HL-60 (cell line): ENCODE measurements at regions not wholly inside any gene's neighbourhood (a gene's known extent, or its start where the extent isn't known, plus 50 kb on each side); places are given as distances from the start of the nearest gene placed in this dataset.

ENCODE experiments used
- DNase-seq, 2 experiments: peaks; one replicate each; pipeline ENCODE4 v3.0.0-alpha.2; 2010 to 2020; ENCODE audit warnings: low read depth in 1 of 2, low spot score in 1 of 2
- H3K27ac ChIP-seq: fragments of 250-450 bp; sonication (Bioruptor Pico); replicated peaks from 2 replicates; pipeline ENCODE4 v1.5.1; 2020; ENCODE audit warnings: mild to moderate bottlenecking, moderate library complexity
- H3K27me3 ChIP-seq: fragments of 250-450 bp; sonication (Bioruptor Pico); 2 replicates; pipeline ENCODE4 v1.5.1; 2021; ENCODE audit warnings: mild to moderate bottlenecking, moderate library complexity; ENCODE audit not compliant: insufficient read depth, poor library complexity, severe bottlenecking
- H3K4me3 ChIP-seq: replicated peaks from 2 replicates; pipeline ENCODE4 v1.5.1; 2011; ENCODE audit warnings: mild to moderate bottlenecking, control low read depth, low read length; ENCODE audit not compliant: insufficient read depth
- GABPA ChIP-seq: IDR thresholded peaks from 2 replicates; pipeline ENCODE4 v1.6.1; 2012; ENCODE audit warnings: low read depth
- POLR2AphosphoS5 ChIP-seq: IDR thresholded peaks from 2 replicates; pipeline ENCODE4 v1.6.1; 2012; ENCODE audit warnings: low read depth
- SPI1 ChIP-seq: IDR thresholded peaks from 2 replicates; pipeline ENCODE4 v1.6.1; 2012; ENCODE audit warnings: low read depth, mild to moderate bottlenecking, borderline replicate concordance
- TF ChIP-seq, protein P1 (sequence below): IDR thresholded peaks from 2 replicates; pipeline ENCODE4 v1.6.1; 2012; ENCODE audit warnings: low read depth; ENCODE audit not compliant: insufficient replicate concordance
- TF ChIP-seq, protein P2 (sequence below): IDR thresholded peaks from one replicate; pipeline ENCODE4 v1.5.1; 2011; ENCODE audit warnings: low read length, control low read depth, inconsistent platforms; ENCODE audit not compliant: insufficient read depth

DNA sequence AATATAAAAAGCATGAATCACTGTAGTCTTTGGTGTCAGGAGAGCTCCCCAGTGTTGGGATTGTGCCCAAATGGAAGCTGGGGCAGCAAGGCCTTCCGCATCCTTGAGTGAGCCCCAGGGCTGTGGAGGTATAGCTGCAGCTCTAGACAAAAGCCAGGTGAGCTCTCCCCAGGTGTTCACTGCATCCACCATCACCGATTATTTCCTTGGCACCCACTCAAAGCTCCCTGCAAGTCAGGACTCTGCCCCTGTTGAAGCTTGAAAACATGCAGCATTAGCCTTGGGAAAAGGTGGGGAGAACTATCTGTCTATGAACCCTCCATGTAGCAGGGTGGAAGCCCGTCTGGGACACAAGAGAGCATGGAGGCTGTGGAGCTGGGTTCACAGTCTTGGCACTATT is 228.8 kb downstream of the BMP7 start:
- no peak for TF ChIP-seq SPI1
- TF ChIP-seq POLR2AphosphoS5: no peak
- TF ChIP-seq, protein P1, sequence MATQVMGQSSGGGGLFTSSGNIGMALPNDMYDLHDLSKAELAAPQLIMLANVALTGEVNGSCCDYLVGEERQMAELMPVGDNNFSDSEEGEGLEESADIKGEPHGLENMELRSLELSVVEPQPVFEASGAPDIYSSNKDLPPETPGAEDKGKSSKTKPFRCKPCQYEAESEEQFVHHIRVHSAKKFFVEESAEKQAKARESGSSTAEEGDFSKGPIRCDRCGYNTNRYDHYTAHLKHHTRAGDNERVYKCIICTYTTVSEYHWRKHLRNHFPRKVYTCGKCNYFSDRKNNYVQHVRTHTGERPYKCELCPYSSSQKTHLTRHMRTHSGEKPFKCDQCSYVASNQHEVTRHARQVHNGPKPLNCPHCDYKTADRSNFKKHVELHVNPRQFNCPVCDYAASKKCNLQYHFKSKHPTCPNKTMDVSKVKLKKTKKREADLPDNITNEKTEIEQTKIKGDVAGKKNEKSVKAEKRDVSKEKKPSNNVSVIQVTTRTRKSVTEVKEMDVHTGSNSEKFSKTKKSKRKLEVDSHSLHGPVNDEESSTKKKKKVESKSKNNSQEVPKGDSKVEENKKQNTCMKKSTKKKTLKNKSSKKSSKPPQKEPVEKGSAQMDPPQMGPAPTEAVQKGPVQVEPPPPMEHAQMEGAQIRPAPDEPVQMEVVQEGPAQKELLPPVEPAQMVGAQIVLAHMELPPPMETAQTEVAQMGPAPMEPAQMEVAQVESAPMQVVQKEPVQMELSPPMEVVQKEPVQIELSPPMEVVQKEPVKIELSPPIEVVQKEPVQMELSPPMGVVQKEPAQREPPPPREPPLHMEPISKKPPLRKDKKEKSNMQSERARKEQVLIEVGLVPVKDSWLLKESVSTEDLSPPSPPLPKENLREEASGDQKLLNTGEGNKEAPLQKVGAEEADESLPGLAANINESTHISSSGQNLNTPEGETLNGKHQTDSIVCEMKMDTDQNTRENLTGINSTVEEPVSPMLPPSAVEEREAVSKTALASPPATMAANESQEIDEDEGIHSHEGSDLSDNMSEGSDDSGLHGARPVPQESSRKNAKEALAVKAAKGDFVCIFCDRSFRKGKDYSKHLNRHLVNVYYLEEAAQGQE: no peak
- TF ChIP-seq GABPA: no peak
- TF ChIP-seq, protein P2, sequence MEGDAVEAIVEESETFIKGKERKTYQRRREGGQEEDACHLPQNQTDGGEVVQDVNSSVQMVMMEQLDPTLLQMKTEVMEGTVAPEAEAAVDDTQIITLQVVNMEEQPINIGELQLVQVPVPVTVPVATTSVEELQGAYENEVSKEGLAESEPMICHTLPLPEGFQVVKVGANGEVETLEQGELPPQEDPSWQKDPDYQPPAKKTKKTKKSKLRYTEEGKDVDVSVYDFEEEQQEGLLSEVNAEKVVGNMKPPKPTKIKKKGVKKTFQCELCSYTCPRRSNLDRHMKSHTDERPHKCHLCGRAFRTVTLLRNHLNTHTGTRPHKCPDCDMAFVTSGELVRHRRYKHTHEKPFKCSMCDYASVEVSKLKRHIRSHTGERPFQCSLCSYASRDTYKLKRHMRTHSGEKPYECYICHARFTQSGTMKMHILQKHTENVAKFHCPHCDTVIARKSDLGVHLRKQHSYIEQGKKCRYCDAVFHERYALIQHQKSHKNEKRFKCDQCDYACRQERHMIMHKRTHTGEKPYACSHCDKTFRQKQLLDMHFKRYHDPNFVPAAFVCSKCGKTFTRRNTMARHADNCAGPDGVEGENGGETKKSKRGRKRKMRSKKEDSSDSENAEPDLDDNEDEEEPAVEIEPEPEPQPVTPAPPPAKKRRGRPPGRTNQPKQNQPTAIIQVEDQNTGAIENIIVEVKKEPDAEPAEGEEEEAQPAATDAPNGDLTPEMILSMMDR: no peak
- Histone ChIP-seq H3K4me3 (no peak overlapping the region), H3K27ac (no peak overlapping the region), H3K27me3 (no peaks in the 10 kb centered on the region)
- DNase-seq: no peak

DNA sequence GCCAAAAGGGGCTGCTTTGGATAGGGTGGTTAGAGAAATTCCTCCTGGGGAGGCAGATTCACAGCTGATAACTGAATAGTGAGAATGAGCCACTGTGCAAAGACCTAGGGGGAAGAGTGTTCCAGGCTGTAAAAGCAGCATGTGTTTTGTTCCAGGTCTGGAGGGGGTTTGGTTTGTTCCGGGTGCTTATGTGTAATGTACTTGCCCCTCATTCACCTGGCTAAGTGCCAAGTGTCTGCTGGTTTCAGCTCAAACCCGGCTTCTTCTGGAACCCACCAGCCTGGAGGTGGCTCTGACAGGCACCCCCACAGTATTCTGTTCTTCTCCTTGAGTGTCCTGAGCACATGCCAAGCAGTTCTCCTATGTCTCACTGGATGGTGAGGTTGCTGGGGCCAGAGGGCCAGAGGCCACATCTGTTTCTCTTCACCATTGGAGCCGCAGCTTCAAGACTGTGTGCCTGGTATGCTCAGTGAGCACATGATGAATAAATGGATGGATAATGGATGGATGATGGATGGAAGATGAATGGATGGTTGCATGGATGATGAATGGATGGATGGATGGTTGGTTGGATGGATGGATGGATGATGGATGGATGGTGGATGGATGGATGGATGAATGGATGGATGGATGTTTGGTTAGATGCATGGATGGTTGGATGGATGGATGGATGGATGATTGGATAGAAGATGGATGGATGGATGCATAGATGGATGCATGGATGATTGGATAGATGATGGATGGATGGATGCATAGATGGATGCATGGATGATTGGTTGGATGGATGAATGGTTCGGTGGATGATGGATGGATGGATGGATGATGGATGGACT is 227.6 kb downstream of the BMP7 start:
- TF ChIP-seq POLR2AphosphoS5 (no peak), GABPA (no peak), SPI1 (no peak)
- TF ChIP-seq, protein P2: no peak
- TF ChIP-seq, protein P1: no peak
- H3K27me3 ChIP-seq: no peaks in the 10 kb centered on the region
- no peak for DNase-seq
- no peak overlapping the region for H3K27ac ChIP-seq
- H3K4me3 ChIP-seq: no peak overlapping the region

DNA sequence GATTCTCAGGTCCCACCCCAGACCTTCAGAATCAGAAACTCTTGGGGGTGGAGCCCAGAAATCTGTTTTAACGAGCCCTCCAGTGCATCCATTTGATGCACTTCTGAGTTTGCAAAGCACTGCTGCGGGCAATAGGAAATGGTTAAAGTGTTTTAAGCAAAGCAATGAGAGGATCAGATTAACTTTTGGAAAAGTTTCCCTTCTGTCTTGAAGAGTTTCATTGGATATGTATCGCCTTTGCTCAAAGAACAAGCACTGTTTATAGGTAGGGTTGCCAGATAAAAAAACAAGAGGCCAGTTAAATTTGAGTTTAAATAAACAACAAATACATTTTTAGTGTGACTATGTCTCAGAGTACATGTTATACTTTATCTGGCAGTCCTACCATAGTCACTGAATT is 226.0 kb downstream of the BMP7 start:
- TF ChIP-seq GABPA: no peak
- TF ChIP-seq, protein P1: no peak
- TF ChIP-seq, protein P2: no peak
- no peak for TF ChIP-seq POLR2AphosphoS5
- no peak for TF ChIP-seq SPI1
- no peak for DNase-seq
- Histone ChIP-seq H3K27me3 (no peaks in the 10 kb centered on the region), H3K27ac (no peak overlapping the region), H3K4me3 (no peak overlapping the region)
